Activated T-helper 1 cell treated with anti-CD3 and anti-CD28 coated beads, Interleukin-2, amount 50 U/mL, for 16 hours (primary cell): ENCODE measurements at regions not wholly inside any gene's neighbourhood (a gene's known extent, or its start where the extent isn't known, plus 50 kb on each side); places are given as distances from the start of the nearest gene placed in this dataset.

Experiments used
- DNase-seq, 2 donors: peaks; one replicate each; pipeline ENCODE4 v3.0.0-alpha.2; 2020; ENCODE audit warnings: low read depth in 1 of 2, low spot score in 1 of 2

GRCh38 chr6:121020656-121021055 lies 313.6 kb downstream of the TBC1D32 start:
- no peak for DNase-seq

- no peak for DNase-seq
Observed at GRCh38 chr6:121008553-121008952, 325.7 kb downstream of the TBC1D32 start.

GRCh38 chr6:121006024-121006423 lies 328.3 kb downstream of the TBC1D32 start:
- no peak for DNase-seq

GRCh38 chr6:121000381-121000780 lies 333.9 kb downstream of the TBC1D32 start:
- no peak for DNase-seq

GRCh38 chr6:120996340-120996739 lies 337.9 kb downstream of the TBC1D32 start:
- no peak for DNase-seq

- no peak for DNase-seq
Observed at GRCh38 chr6:120994573-120994967, 339.7 kb downstream of the TBC1D32 start.

GRCh38 chr6:120993929-120994572 lies 340.2 kb downstream of the TBC1D32 start:
- DNase-seq = no peak

- DNase-seq = no peak
Observed at GRCh38 chr6:120992257-120992656, 342.0 kb downstream of the TBC1D32 start.

GRCh38 chr6:120990866-120991265 lies 343.4 kb downstream of the TBC1D32 start:
- no peak for DNase-seq

GRCh38 chr6:120981835-120982234 lies 352.4 kb downstream of the TBC1D32 start:
- no peak for DNase-seq

GRCh38 chr6:120966321-120966720 lies 368.0 kb downstream of the TBC1D32 start:
- DNase-seq = no peak

- no peak for DNase-seq
Observed at GRCh38 chr6:120965814-120966213, 368.5 kb downstream of the TBC1D32 start.

- DNase-seq = no peak
Observed at GRCh38 chr6:120960761-120961160, 373.5 kb downstream of the TBC1D32 start.

- DNase-seq = no peak
Observed at GRCh38 chr6:120954111-120954510, 380.2 kb downstream of the TBC1D32 start.

- DNase-seq = no peak
Observed at GRCh38 chr6:120951258-120951657, 383.0 kb downstream of the TBC1D32 start.

GRCh38 chr6:120947111-120947510 lies 387.2 kb downstream of the TBC1D32 start:
- DNase-seq = no peak

- DNase-seq = no peak
Observed at GRCh38 chr6:120945905-120946594, 388.2 kb downstream of the TBC1D32 start.

GRCh38 chr6:120938876-120939472 lies 395.3 kb downstream of the TBC1D32 start:
- DNase-seq = no peak

- no peak for DNase-seq
Observed at GRCh38 chr6:120938164-120938875, 396.0 kb downstream of the TBC1D32 start.

GRCh38 chr6:120935908-120936307 lies 398.4 kb downstream of the TBC1D32 start:
- DNase-seq = no peak

GRCh38 chr6:120935016-120935415 lies 399.3 kb downstream of the TBC1D32 start:
- DNase-seq = no peak
